Suppressor macrophage (primary cell): ENCODE measurements at regions not wholly inside any gene's neighbourhood (a gene's known extent, or its start where the extent isn't known, plus 50 kb on each side); places are given as distances from the start of the nearest gene placed in this dataset.

Experiments used
- DNase-seq, 4 experiments: peaks; one replicate each; pipeline ENCODE4 v3.0.0-alpha.2; 2020 to 2022

DNA sequence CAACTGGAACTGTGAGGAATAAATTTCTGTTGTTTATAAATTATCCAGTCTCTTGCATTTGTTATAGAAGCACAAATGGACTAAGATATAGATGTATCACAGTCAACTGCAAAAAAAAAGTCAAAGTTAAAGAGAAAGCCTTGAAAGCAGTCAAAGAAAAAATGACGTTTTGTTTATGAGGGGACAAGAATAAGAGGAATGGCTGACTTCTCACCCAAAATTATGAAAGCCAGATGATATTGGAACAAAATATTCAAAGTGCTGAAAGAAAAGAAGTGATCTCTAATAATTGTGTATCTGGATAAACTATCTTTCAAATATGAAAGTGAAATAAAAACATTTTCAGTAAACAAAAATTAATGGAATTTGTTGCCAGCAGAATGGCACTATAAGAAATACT is 171.8 kb upstream of the IGF1R start:
- no peak for DNase-seq

DNA sequence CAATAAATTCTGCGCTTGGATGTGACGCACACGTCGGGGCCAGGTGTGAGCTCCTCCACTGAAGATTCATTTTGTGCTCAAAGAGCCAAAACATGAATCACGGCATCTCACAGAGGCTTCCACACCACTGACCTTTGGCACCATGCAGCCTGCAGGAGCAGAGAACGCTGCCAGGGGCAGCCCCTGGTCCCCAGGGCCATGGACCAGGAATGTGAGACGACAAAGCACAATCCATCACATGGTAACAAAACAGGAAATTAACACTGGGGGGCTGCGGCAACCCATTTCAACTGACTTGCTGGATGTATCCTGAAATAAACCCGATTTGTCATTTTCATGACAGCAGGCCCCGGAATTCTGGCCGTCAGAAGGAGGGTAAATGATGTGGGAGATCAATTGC is 167.5 kb upstream of the IGF1R start:
- no peak for DNase-seq

DNA sequence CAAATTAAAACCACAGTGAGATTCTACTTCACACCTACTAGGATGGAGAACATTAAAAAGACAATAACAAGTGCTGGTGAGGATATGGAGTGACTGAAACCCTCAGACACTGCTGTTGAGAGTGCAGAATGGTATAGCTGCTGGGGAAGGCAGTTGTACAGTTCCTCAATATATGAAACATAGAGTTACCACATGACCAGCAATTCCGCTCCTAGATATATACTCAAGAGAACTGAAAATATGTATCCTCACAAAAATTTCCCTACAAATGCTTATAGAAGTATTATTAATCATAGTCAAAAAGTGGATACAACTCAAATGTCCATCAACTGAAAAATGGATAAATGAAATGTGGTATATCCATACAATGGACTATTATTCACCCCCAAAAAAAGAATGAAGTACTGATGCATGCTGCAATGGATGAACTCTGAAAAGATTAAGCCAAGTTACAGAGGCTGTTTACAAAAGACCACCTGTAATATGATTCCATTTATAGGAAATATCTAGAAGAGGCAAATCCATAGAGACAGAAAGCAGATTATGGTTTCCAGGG is 164.7 kb upstream of the IGF1R start:
- no peak for DNase-seq

DNA sequence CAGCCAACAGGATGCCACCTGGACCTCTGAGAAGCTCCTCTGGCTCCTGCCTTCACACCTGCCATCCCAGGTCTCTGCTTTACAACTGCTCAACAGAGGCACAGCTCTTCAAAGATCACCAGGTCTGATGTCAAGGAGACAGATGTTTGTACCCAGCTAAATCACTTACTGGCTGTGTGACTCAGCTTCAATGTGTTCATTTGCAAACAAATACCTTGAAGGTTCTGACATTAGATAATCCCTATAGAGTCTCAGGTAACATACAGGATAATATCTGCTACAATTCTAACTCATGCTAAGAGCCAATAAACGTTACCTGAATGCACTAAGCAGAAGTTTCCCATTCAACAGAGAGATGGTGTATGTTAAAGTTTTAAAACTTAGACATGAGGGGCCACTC is 163.4 kb upstream of the IGF1R start:
- DNase-seq: no peak

DNA sequence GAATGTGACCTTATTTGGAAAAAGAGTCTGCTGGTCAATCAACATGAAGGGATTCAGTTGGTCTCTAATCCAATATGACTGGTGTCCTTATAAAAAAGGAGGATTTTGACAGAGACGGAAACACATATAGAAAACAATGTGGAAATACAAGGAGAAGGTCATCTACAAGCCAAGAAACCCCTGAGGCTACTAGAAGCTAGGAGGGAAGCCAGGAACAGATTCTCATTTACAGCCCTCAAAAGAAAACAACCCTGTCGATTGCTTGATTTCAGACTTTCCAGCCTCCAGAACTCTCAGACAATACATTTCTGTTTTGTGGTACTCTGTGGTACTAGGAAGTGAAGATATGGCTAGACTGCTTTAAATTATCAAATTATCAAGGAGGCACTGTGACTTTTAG is 162.9 kb upstream of the IGF1R start:
- no peak for DNase-seq

DNA sequence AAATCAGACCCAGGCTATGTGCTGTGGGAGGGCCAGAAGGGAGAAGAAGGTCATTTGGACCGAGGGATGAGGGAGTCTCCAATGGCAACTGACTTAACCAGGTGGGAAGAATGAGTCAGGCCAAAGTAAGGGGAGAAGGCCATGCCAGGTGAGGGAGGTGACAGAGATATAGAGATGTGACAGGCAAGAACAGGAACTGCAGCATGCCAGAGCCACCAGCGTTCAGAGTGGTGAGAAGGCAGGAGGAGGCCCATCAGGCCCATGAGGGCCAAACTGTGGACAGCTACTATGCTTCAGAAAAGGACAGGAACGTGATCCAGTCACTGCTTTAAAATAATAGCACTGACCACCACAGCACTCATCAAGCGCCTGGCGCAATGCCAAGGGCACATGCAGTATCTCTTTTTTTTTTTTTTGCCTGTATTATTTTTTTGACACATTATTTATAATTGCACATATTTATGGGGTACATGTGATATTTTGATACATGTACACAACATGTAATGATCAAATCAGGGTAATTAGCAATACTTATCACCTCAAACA is 154.3 kb upstream of the IGF1R start:
- DNase-seq: no peak

DNA sequence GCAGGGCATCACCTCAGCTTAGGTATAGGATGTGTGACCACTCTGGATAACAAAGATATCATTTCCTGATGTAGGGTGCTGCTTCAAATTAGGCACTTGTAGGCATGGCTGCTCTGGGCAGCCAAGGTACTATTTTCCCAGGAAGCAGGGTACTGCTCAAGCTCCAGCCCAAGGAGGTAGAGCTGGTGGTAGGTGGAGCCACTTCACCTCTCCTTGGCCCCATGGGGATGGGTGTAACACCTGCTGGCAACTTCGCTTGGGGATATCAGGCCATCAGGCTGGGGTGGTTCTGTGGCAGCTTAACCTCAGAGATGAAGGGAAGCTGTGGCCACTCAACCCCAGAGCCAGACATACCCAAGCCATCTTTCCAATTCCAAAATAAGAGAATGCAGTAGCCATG is 147.1 kb upstream of the IGF1R start:
- DNase-seq: no peak

DNA sequence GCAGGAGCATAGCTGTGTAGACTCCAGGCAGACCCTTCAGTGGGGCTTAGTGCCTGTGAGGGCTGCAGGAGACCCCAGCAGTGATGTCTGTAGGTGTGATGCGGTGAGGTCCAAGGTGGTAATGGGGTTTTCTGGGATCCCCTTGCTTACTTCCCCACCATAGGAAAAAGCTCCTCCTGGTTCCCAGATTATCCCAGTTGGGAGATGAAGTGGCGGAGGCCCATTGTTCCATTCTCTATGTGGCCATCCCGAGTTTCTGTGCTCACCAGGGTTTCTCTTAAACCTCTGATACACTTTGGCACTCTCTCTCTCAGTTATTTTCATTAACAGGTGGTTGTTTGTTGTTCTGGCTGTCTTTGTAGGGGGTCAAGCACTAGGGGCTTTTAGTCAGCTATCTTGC is 146.7 kb upstream of the IGF1R start:
- DNase-seq: no peak

DNA sequence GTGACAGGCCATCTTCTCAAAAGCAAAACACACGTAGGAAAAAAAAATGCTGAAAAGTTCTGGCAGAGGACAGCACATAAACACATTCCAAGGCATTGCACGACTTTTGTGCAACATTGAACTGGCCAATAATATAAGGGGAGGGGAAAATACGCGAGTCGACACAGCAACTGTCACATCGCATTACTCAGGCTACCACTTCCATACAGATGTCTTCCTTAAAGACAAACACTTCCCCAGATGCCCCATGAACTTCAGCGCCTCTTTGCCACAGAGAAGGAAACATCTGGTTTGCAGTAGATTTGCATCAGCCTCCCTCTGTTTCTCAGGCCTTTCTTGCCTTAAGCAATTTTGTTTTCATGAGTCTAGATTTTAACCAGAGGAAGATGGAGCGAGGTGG is 144.4 kb upstream of the IGF1R start:
- peak; percentile 12 to 36 (median 28) for DNase-seq

DNA sequence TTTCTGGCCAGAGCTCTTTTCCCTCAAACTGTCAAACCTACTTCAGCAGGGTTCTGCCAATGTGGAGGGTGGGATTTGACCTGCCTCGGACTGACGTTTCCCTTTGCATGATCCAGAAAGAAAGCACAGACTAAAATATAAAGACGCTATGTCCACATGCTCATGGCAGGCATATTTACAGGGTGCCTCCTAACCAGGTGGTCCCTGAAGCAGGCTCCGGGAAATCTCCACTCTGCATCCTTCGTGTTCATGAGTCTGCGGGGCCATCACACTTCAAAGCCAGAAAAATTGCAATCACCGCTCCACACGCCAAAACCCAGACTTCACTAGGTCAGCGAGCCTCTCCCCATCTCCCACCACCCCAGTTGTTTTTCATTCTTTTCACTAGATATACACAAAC is 143.3 kb upstream of the IGF1R start:
- DNase-seq: no peak

DNA sequence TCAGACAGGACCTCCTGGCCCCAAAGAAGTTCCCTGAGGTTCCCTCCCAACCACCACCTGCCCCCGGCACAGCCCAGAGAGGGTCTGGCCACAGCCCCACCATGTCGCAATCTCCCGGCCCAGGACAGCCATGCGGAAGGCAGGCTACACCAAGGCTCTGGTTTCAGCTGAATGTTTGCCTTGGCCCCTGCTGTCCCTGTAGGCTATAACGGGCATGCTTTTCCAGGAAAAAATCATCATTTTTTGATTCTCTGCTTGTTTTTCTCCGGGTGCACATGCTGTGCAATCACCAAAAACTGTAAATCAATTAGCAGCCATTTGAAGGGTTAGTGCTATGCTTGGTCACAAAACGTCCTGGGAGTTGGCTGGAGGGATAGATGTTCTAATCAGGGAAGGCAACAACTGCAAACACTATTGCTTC is 142.7 kb upstream of the IGF1R start:
- DNase-seq: no peak

DNA sequence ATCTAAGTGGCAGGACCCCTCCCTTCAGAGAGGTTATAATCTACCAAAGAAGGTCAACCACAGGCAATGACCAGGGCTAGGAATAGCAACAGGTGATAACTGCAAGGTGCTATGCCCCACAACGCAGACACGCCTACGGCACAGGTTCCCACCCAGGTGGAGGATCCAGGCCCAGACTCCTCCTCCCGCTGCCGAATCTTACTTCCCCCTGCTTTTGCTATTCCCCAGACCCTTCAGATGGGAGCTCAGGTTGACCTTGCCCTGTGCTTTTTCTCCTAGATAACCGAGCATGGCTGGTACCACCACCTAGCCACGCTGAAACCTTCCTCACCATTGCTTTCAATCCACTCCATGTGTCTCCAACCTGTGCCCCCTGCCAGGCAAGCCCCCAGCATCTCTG is 142.2 kb upstream of the IGF1R start:
- no peak for DNase-seq

DNA sequence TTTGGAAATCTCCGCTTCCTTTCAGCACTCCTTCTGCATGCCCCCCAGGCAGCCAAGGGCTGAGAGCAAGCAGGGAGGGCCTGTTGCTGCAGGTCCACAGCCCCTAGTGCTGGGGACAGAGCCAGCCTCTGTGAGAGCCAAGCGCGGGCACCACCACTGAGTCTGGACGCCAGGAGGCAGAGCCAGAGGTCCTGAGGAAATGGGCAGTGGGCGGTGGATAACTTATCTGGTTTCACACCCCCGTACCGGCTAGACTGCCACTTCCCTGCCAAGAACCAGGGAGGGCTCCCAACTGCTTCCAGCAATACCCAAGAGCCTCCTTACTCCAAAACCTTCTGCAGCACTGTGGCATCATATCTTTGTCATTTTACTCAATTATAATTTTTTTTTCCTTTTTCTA is 141.6 kb upstream of the IGF1R start:
- no peak for DNase-seq

DNA sequence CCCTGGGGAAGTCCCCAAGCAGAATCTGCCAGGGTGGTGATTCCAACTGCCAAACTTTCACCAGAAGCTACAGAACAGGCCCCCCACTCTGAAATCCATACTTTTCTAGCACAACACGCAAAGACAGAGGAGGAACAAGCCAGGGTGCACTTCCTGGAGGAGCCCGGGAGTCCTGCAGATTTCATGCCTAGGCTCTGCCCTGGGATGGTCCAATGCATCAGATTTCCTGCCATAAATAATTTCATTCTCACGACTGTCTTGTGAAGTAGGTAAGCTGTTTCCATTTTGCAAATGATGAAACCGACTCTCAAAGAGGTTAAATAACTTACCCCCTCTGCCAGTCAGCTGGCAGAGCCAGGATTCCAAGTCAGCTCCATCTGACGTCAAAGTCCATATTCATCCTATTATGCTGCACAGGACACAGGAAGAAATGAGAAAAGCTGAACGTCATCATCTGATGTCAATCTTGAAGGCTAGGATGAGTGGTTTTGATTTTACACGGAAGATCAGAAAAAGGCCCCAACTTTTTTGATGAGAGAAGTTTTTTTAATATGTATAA is 134.8 kb upstream of the IGF1R start:
- DNase-seq: no peak

DNA sequence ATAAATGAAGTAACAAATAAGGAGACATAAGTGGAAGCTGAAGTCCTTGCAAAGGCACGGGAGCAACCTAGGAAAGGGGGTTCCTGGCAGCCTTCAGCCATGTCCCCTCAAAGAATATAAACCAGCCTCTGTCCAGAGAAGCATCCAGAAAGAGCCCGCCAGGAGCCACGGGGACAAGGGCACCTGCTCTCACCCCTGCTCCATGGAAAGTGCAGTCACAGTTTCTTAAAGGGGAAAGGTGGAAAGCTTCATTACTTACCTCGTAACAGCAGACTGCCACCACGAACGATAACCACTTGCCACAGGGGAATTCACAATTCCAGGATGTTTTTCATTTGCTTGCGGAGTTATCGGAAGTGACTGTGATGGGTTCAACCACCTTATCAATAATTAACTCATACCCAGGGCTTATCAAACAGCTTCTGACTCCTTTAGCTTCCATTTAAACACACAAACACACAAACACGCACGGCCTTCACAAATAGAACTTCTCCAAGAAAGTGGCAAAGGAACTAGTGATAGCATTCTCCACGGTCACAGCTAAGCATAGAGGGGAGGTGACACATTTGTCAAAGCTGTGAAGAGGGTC is 134.2 kb upstream of the IGF1R start:
- no peak for DNase-seq

DNA sequence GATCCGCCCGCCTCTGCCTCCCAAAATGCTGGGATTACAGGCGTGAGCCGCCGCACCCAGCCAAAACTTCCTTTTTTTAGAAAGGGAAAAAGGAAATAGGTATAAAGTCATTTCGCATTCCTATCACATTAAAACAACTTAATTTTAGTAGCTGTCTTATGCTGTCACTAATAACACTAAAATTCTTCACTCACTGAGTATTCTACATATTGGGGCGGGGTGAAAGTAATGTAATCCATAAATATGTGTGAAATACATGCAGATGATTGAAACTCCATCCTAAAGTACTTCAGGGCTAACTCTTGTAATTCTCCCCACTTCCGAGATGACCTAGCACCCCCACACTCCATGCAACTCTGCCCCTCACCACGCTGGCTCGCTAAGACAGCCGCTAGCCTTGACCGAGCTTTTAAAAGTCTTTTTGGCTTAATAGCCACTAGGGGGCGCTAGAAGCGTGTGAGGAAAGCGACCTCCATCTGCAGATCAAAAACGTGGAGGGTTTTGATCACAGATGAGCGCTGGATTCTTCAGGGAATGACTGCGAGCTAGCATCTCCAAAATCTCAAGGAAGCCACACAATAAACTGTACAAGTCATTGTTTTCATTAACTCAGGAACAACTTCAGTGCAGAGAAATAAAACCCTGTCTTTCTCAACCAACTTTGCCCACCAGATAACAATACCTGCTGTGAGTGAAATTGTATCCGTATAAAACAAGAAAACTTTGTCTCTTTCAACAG is 129.3 kb upstream of the IGF1R start:
- peak; percentile 81 to 93 (median 87) for DNase-seq

DNA sequence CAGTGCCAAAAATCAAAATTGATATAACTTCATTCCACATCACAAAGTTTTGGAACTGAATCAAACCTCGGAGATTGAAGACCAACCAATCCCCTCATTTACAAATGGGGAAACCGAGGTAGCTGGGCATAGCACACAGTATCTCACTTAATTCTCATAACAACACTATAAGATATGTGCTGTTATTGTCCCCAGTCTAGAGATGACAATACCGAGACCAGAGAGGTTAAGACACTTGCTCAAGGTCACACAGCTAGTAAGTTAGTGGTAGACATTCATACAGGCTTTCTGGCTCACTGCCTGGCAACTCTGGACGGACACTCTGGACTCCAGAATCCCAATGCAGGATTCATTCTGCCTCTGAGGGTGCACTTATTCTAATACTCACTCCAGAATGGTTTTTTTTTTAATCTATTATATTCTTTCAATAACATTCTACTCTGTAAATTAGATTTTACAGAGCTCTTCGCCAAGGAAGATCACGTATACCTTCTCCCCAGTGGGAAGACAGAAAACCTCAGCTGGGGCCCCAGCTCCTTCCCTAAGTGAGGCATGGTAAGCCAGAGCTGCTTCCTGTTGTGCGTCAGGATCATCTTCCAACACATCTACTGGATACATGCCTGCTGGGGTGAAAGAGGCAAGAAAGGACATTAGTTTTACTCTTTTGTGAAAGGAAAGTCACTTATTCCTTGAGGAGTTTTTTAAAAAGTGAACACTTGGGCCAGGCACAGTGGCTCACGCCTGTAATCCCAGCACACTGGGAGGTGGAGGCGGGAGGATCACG is 128.4 kb upstream of the IGF1R start:
- DNase-seq: no peak

DNA sequence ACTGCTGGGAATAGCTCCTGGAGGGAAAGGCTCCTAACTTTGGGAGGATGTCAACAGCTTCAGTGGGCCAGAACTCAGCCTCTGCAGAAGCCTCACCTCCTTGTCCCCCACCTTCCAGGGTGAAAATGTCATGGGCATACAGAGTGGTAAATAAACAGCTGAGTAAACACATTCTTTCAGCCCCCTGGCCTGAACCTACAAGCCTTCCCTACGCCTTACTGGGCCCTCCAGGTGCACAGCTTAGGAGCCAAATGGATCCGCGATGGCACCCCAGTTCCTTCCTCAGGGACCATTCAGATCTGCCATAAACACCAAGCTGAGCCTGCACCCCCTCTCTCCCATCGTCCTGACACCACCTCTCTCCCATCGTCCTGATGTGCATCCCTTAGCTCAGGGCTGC is 126.2 kb upstream of the IGF1R start:
- no peak for DNase-seq

DNA sequence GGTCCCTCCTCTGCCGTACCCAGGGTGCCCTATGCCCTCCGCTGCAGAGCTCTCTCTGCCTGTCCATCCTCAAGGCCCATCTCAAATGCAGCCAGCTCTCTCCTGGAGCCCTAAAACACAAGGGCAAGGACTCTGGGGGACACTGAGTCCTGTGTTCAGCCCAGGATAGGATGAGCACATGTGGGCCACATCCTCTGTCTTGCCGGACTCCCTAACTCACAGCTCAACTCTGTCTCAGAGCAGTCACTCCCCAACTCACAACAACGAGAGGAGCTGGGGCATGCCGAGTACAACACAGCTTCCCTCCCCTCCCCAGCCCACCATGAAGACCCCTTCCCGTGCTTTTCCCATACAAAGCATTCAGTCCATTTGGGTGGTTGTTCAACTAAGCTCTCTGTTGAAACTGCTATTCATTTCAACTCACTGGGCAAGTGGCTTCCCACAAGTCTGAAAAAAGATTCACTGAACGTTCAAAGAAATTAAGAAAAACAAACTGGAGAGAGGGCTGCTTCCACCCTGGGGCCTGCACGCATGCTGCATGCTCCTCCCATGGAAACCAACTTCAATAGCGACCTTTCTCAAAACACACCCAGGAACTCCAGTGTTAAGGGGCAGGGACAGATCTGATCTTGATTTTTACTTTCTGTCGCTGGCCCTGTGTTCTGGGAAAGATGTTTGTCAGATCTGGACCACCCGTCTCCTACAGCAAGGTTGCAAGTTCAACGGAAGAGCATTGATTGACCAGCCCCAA is 124.3 kb upstream of the IGF1R start:
- DNase-seq: no peak

DNA sequence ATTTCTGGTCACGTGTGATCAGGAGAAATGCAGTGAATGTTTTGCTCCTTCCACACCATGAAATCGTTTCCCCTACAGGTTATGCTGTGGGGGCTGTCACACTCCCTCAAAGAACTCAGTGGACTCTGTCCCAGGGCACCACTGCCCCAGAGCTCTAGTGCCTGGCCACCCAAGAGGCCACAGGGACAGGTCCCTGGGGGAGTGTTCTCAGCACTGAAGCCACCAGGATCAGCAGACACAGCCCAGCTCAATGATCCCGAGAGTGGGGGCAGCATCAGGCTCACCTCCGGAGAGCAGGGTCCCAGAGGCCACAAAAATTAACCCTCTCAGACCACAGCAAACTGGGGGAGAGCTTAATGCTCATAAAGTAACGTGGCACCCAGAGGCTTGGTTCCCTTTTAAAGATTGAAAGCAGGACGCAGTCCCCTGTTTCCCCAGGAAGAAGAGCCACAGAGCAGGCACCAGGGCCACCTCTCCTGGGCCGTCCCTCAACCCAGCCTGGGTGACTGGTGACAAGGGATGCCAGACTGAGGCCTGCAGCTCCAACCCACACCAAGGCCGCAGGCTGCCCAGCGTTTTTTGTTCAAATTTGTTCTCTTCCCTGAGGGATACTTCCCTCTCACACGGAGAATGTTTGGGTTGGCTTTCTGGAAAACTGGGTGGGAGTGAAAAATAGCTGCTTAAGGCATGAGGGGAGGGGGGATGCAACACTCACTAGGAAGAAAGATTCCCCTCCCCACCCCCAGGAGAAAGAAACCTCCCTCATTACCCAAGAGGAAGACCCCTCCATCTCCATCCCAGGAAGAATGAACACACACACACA is 123.3 kb upstream of the IGF1R start:
- DNase-seq: no peak

DNA sequence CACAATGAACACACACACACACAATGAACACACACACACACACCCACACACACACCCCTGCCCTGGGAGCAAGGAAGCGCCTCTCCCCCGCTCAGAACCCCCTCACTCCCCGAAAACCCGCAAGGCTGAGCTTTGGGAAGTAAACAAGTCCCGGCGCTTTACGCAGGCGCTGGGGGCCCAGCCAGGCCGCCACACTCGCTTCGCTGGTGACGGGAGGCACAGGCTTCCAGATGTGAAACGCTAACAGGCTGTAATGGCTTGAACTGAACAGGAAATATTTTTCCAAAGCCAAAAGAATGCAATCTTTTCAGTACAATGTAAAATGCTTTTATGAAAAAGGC is 122.7 kb upstream of the IGF1R start:
- no peak for DNase-seq

DNA sequence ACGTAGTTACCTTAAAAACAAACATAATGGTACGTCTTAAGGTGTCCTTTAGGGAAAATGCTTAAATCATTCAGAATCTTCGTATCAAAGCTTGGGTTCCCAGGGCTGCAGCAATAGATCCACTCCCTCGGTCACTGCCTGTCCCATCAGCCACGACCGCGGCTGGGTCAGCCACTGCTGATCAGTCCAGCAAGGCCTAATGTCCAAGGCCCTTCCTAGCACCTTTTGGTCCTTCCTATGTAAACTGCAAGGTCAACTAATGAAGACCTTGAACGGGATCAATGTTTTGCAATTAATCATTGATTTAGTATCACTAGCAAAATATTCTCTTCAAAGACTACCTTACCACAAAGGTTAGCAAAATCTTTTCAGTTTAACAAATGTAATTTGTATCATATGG is 122.2 kb upstream of the IGF1R start:
- DNase-seq: no peak
